Motor neuron (in vitro differentiated cells): ENCODE measurements at regions not wholly inside any gene's neighbourhood (a gene's known extent, or its start where the extent isn't known, plus 50 kb on each side); places are given as distances from the start of the nearest gene placed in this dataset.

Experiments used
- ATAC-seq, 8 experiments: fragments of 200-7000 bp; cut with Tn5 transposase; replicated peaks in 6 of 8; 2 replicates each; pipeline ENCODE4 v1.8.0; 2021; ENCODE audit warnings: mild to moderate bottlenecking in 8 of 8, moderate library complexity in 8 of 8
- H3K27ac ChIP-seq, 2 donors: fragments of 250-450 bp; sonication (Bioruptor Pico); 2 replicates each; pipeline ENCODE4 v1.9.0; 2021; ENCODE audit warnings: antibody characterized with exemption in 2 of 2, mild to moderate bottlenecking in 2 of 2, moderate library complexity in 1 of 2
- H3K4me1 ChIP-seq, 2 donors: fragments of 250-450 bp; sonication (Bioruptor Pico); replicated peaks in 1 of 2; 2 replicates each; pipeline ENCODE4 v1.6.1; 2021; ENCODE audit warnings: antibody characterized with exemption in 2 of 2, mild to moderate bottlenecking in 2 of 2, moderate library complexity in 1 of 2
- H3K4me3 ChIP-seq, 5 donors: fragments of 250-450 bp; sonication (Bioruptor Pico); 2 replicates each; pipeline ENCODE4 v1.9.0; 2021; ENCODE audit warnings: antibody characterized with exemption in 5 of 5, mild to moderate bottlenecking in 5 of 5, moderate library complexity in 4 of 5
- WGBS, 10 experiments: fragments of 450-650 bp; shearing (Covaris generic); methylation state at CpG; one replicate each; pipeline ENCODE4 v1.0.0; 2022; 5-methylcytosine and 5-hydroxymethylcytosine counted together
- in situ Hi-C, 9 experiments: fragments of 400-800 bp; cut with MboI; loops; one replicate each; pipeline ENCODE4 v1.15.0; 2021; ENCODE audit warnings: low sequenced_read_pairs in 9 of 9, low pct_unique_long_range_greater_than_20kb in 2 of 9; ENCODE audit not compliant: unreplicated experiment in 9 of 9

- ATAC-seq, result no peak
- in situ Hi-C loops, result no loop called here
- H3K4me3 ChIP-seq, result no peak overlapping the region
- no peak overlapping the region for H3K27ac ChIP-seq
- peaks cover 4 to 9% of the 10 kb centered on the region in 2 donors for H3K4me1 ChIP-seq
- WGBS, 10 experiments, result 31 to 100% (median 92%) methylated on average over 1 to 2 of the region's 2 CpGs; no CpG with 5 or more reads in 2 of the 10 experiments
Observed at GRCh38 chr1:194297094-194297493, 1110.7 kb upstream of the B3GALT2 start.

DNA sequence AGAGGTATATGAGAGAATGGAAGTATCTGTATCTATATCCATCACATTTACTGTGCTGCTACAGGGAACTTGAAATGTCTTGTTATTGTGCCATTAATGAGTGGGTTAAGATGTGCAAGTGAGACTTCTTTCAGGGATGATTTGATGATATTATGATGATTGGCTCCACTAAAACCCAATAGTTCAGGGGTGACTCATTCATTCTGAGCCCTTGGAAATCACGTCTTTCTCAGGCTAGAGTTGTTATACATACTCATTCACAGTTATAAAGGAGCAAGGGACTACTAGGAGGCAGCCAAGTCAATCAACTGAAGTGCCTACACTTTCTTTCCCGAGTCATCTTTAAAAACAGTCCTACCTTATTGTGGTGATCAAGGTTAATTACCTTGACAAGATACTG lies 1109.8 kb upstream of the B3GALT2 start:
- peaks cover 4 to 9% of the 10 kb centered on the region in 2 donors for H3K4me1 ChIP-seq
- no peak overlapping the region for H3K27ac ChIP-seq
- in situ Hi-C loops, result no loop called here
- 10 to 100% (median 70%) methylated on average over 1 to 2 of the region's 2 CpGs; no CpG with 5 or more reads in 3 of the 10 experiments for WGBS, 10 experiments
- no peak for ATAC-seq
- no peak overlapping the region for H3K4me3 ChIP-seq

DNA sequence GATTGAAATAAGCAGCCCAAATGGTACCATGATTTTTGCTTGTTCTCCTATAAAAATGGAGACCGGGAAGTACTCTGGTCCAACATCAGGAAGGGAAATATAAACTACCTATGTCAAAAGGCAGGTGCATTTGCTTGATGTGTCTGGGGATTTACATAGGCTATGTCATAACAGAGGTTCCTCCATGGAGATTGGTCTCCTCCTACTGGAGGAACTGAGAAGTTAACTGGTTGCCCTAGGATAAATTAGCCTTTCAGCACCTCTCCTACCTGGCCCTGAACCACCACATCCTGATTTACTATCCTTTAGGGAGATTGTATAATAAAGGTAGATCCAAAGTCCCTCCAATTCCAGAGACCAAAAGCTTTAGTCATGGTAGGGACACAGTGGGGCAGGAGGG lies 1109.3 kb upstream of the B3GALT2 start:
- Histone ChIP-seq H3K27ac (no peak overlapping the region), H3K4me1 (peaks cover 4 to 9% of the 10 kb centered on the region in 2 donors), H3K4me3 (no peak overlapping the region)
- ATAC-seq, result peak in 4 of 8 experiments; percentile 31 to 57 (median 46)
- in situ Hi-C loops, result no loop called here
- 14 to 71% (median 33%) methylated on average over 1 of the region's 1 CpG; no CpG with 5 or more reads in 3 of the 10 experiments for WGBS, 10 experiments

GRCh38 chr1:194293851-194294405 lies 1107.5 kb upstream of the B3GALT2 start:
- ATAC-seq, result no peak
- peaks cover 4 to 8% of the 10 kb centered on the region in 2 donors for H3K4me1 ChIP-seq
- in situ Hi-C loops, result no loop called here
- H3K4me3 ChIP-seq, result no peak overlapping the region
- WGBS, 10 experiments, result 0 to 100% (median 89%) methylated on average over 1 of the region's 1 CpG; no CpG with 5 or more reads in 5 of the 10 experiments
- H3K27ac ChIP-seq, result no peak overlapping the region

DNA sequence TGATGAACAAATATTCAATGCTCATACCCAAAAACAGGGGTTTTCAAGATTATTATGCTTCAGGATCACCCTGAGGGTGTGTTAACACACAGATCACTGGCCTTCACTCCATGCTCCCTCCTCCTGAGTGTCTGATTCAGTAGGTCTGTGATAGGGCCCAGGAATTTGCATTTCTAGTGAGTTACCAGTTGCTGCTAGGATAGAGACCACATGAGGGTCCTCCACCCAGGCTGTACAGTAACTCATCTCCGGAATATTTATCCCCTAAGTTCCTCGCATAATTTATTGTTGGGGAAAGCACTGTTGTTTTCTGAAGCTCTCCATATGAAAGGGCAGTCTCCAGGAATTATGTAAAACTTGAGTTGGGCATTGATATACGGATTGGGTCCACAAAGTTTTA lies 1106.6 kb upstream of the B3GALT2 start:
- ATAC-seq, result peak in 4 of 8 experiments; percentile 31 to 80 (median 59)
- Histone ChIP-seq H3K27ac (no peak overlapping the region), H3K4me3 (no peak overlapping the region), H3K4me1 (peaks cover 1 to 2% of the 10 kb centered on the region in 2 donors)
- in situ Hi-C loops, result no loop called here
- 4 to 80% (median 52%) methylated on average over 1 to 3 of the region's 3 CpGs; no CpG with 5 or more reads in 1 of the 10 experiments for WGBS, 10 experiments

- 24 to 90% (median 78%) methylated on average over 2 to 6 of the region's 6 CpGs for WGBS, 10 experiments
- Histone ChIP-seq H3K4me1 (no peaks in the 10 kb centered on the region), H3K27ac (no peak overlapping the region), H3K4me3 (no peak overlapping the region)
- ATAC-seq, result peak in 1 of 8 experiments; percentile 60
- in situ Hi-C loops, result no loop called here
Observed at GRCh38 chr1:194289569-194290266, 1103.3 kb upstream of the B3GALT2 start.

DNA sequence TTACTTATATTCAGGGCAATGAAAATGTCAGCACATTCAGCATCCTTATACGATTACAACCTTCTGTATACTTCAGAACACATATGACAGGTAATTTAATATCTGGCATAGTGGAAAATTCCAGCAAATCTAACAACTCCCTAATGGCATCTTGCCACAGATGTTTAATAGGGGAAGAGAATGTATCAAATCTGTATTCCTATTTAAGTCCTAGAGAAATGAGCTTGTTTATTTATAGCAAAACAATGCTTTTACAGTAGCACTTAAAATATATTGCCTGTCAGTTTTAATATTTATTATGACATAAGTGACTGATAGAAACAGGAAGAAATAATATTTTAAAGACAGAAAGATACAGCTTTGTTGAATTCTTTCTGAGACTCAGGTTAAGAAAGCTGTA lies 1101.8 kb upstream of the B3GALT2 start:
- WGBS, 10 experiments, result 0 to 100% (median 63%) methylated on average over 1 of the region's 1 CpG
- in situ Hi-C loops, result no loop called here

DNA sequence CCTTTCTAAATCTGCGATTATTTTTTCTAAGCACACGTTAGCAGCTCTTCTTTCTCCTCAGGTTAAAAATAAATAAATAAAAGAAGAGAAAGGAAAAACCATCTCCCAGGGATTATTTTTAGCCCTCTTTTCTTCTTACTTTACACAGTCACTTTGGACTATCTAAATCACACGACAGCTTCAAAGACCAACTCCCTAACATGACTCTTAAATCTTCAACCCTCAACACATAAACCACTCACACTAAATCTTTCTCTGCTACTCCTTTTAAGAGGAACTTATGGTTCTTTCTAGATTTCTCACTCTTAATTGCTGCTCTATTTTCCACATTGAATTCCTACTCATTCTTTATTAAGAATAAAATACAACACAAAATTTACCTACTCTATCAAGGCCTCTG lies 1095.0 kb upstream of the B3GALT2 start:
- H3K27ac ChIP-seq, result no peak overlapping the region
- no peaks in the 10 kb centered on the region for H3K4me1 ChIP-seq
- WGBS, 10 experiments, result 0 to 100% (median 71%) methylated on average over 1 to 3 of the region's 3 CpGs
- no peak overlapping the region for H3K4me3 ChIP-seq
- no peak for ATAC-seq
- in situ Hi-C loops, result no loop called here

More for the DNA sequence above, 1101.8 kb upstream of the B3GALT2 start:
- Histone ChIP-seq H3K4me3 (no peak overlapping the region), H3K27ac (no peak overlapping the region), H3K4me1 (no peaks in the 10 kb centered on the region)
- ATAC-seq, result no peak

- in situ Hi-C loops, result no loop called here
- H3K27ac ChIP-seq, result no peak overlapping the region
- no peak for ATAC-seq
- WGBS, 10 experiments, result 14 to 100% (median 72%) methylated on average over 1 to 4 of the region's 4 CpGs; no CpG with 5 or more reads in 2 of the 10 experiments
- H3K4me3 ChIP-seq, result no peak overlapping the region
- no peaks in the 10 kb centered on the region for H3K4me1 ChIP-seq
Observed at GRCh38 chr1:194280463-194280862, 1094.0 kb upstream of the B3GALT2 start.

DNA sequence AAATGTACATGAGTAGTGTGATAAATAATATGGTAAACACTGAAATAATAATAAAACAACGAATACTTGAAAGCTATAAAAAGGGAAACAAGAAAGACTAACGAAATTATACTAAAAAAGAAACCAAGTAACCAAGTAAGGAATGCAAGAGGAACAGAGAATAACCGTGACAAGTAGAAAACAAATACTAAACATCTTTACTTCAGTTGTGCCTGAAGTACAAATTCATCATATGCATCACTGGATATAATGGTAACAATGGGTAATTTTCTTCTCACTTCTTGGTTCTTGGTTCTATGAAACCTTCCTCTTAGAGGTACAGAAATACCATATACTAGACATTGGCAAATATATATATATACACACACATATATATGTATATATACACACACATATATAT lies 1093.6 kb upstream of the B3GALT2 start:
- Histone ChIP-seq H3K27ac (no peak overlapping the region), H3K4me3 (no peak overlapping the region), H3K4me1 (no peaks in the 10 kb centered on the region)
- in situ Hi-C loops, result no loop called here
- 10 to 95% (median 87%) methylated on average over 3 of the region's 3 CpGs; no CpG with 5 or more reads in 1 of the 10 experiments for WGBS, 10 experiments
- no peak for ATAC-seq

GRCh38 chr1:194277927-194278326 lies 1091.5 kb upstream of the B3GALT2 start:
- in situ Hi-C loops, result no loop called here
- 34 to 95% (median 85%) methylated on average over 2 to 6 of the region's 6 CpGs for whole genome bisulfite sequencing, 10 experiments
- Histone ChIP-seq H3K27ac (no peak overlapping the region), H3K4me1 (no peaks in the 10 kb centered on the region), H3K4me3 (no peak overlapping the region)
- no peak for ATAC-seq

- Histone ChIP-seq H3K4me1 (no peaks in the 10 kb centered on the region), H3K4me3 (no peak overlapping the region), H3K27ac (no peak overlapping the region)
- in situ Hi-C loops, result no loop called here
- no peak for ATAC-seq
- WGBS, 10 experiments, result 0 to 100% (median 85%) methylated on average over 1 of the region's 1 CpG; no CpG with 5 or more reads in 1 of the 10 experiments
Observed at GRCh38 chr1:194273660-194274059, 1087.2 kb upstream of the B3GALT2 start.

GRCh38 chr1:194268839-194269238 lies 1082.4 kb upstream of the B3GALT2 start:
- in situ Hi-C loops, result no loop called here

DNA sequence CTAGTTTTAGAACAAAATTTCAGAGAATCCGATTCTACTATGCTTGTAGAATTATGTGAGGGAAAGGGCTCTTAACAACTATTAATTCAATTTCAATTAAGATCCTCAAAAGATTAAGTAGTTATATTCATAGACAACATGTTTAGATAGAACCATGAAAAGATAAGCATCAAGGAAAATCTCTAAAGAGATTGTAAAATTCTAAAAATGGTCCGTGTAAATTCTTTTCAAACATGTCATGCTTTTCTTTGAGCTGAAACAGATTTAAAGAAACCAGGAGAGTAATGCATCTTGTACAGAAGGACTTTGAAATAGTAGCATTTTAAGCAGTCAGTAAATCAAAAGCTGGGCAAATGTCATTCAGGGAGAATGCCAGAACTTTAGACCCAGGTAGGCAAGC lies 1080.6 kb upstream of the B3GALT2 start:
- H3K4me3 ChIP-seq, result no peak overlapping the region
- no peak for ATAC-seq
- in situ Hi-C loops, result no loop called here

More at GRCh38 chr1:194268839-194269238, 1082.4 kb upstream of the B3GALT2 start:
- Histone ChIP-seq H3K4me1 (no peaks in the 10 kb centered on the region), H3K27ac (no peak overlapping the region), H3K4me3 (no peak overlapping the region)
- peak in 2 of 8 experiments; percentile 50 to 67 for ATAC-seq

More for the DNA sequence above, 1080.6 kb upstream of the B3GALT2 start:
- H3K4me1 ChIP-seq, result no peaks in the 10 kb centered on the region
- H3K27ac ChIP-seq, result no peak overlapping the region
- 0 to 97% (median 80%) methylated on average over 1 to 2 of the region's 2 CpGs for WGBS, 10 experiments
